ENCODE measurements at regions not wholly inside any gene's neighbourhood (a gene's known extent, or its start where the extent isn't known, plus 50 kb on each side); places are given as distances from the start of the nearest gene placed in this dataset.
"Not testable (repeated sequence)": the region's sequence is repeated elsewhere in the genome, so short reads cannot be mapped to it uniquely, and the experiment has no call there.

DNA sequence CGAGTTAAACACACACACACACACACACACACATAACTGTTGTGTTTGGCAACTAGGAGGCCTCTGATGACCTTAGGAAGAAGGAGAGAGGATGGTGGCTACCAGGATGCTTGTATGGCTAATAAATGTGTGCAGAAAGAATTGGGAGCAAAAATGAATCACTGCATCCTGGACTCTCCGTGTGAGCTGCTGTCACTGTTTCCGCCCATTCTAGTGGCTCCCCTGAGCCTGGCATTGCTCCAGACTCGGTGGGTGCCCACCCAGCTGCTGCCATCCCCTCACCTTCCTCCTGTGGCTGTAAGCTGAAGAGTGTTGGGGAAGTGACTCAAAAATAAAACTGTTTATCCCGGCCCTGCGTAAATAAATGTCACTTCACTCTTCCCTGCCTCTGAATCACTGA, 149.5 kb upstream of the MINDY3 start:
- Histone ChIP-seq H3K4me1 (ENCODE audit: control insufficient read depth, insufficient read depth, low read length) (no peaks in the 10 kb centered on the region), H3K9me3 (ENCODE audit: control insufficient read depth, insufficient read depth, low read depth, low read length) (peaks cover 4% of the 10 kb centered on the region; the same call in 1 of the 2 replicates), H3K36me3 (ENCODE audit: control insufficient read depth, insufficient read depth, low read length) (no peaks in the 10 kb centered on the region), H3K27me3 (ENCODE audit: control insufficient read depth, insufficient read depth, low read length) (no peaks in the 10 kb centered on the region), H3K9ac (ENCODE audit: low read length) (no peak overlapping the region), H3K4me3 (ENCODE audit: low read depth, low read length) (no peak overlapping the region), H3K27ac (ENCODE audit: low read depth, low read length) (no peak overlapping the region)

- no peaks in the 10 kb centered on the region for H3K36me3 ChIP-seq (ENCODE audit: control insufficient read depth, insufficient read depth, low read length)
- H3K9me3 ChIP-seq (ENCODE audit: control insufficient read depth, insufficient read depth, low read depth, low read length), result no peaks in the 10 kb centered on the region
- H3K27me3 ChIP-seq (ENCODE audit: control insufficient read depth, insufficient read depth, low read length), result no peaks in the 10 kb centered on the region
- no peak overlapping the region for H3K4me3 ChIP-seq (ENCODE audit: low read depth, low read length)
- H3K4me1 ChIP-seq (ENCODE audit: control insufficient read depth, insufficient read depth, low read length), result no peaks in the 10 kb centered on the region
- no peak overlapping the region for H3K9ac ChIP-seq (ENCODE audit: low read length)
- no peak overlapping the region for H3K27ac ChIP-seq (ENCODE audit: low read depth, low read length)
Measured at GRCh38 chr10:16011548-16011947, 151.2 kb upstream of the MINDY3 start.

- H3K27ac ChIP-seq (ENCODE audit: low read depth, low read length), result no peak overlapping the region
- no peaks in the 10 kb centered on the region for H3K36me3 ChIP-seq (ENCODE audit: control insufficient read depth, insufficient read depth, low read length)
- H3K27me3 ChIP-seq (ENCODE audit: control insufficient read depth, insufficient read depth, low read length), result no peaks in the 10 kb centered on the region
- H3K9ac ChIP-seq (ENCODE audit: low read length), result no peak overlapping the region
- no peaks in the 10 kb centered on the region for H3K9me3 ChIP-seq (ENCODE audit: control insufficient read depth, insufficient read depth, low read depth, low read length)
- H3K4me1 ChIP-seq (ENCODE audit: control insufficient read depth, insufficient read depth, low read length), result no peaks in the 10 kb centered on the region
- no peak overlapping the region for H3K4me3 ChIP-seq (ENCODE audit: low read depth, low read length)
Measured at GRCh38 chr10:16014469-16014868, 154.2 kb upstream of the MINDY3 start.

DNA sequence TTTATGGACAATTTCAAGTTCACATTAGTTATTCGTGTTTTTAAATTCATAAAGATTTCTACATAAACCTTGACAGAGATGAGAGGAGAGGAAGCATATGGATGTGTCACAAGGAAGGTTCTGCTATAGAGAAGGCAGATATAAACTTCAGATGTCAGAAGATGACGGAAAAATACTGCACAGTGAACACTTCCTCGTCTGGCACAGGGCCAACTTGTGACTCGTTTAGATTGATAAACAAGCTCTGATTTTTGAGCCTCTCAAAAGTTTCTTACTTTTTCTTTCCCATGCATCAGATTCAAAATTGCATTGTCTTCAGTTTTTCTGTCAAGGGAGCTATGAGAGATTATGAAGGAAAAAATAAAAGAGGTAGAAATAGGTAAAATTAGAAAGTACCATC, 156.4 kb upstream of the MINDY3 start:
- H3K4me1 ChIP-seq (ENCODE audit: control insufficient read depth, insufficient read depth, low read length), result no peaks in the 10 kb centered on the region
- no peak overlapping the region for H3K4me3 ChIP-seq (ENCODE audit: low read depth, low read length)
- no peaks in the 10 kb centered on the region for H3K36me3 ChIP-seq (ENCODE audit: control insufficient read depth, insufficient read depth, low read length)
- H3K27ac ChIP-seq (ENCODE audit: low read depth, low read length), result no peak overlapping the region
- peaks cover 12% of the 10 kb centered on the region for H3K9me3 ChIP-seq (ENCODE audit: control insufficient read depth, insufficient read depth, low read depth, low read length)
- no peak overlapping the region for H3K9ac ChIP-seq (ENCODE audit: low read length)
- no peaks in the 10 kb centered on the region for H3K27me3 ChIP-seq (ENCODE audit: control insufficient read depth, insufficient read depth, low read length)

- Histone ChIP-seq H3K4me3 (ENCODE audit: low read depth, low read length) (no peak overlapping the region), H3K36me3 (ENCODE audit: control insufficient read depth, insufficient read depth, low read length) (no peaks in the 10 kb centered on the region), H3K9me3 (ENCODE audit: control insufficient read depth, insufficient read depth, low read depth, low read length) (peaks cover 15% of the 10 kb centered on the region), H3K4me1 (ENCODE audit: control insufficient read depth, insufficient read depth, low read length) (no peaks in the 10 kb centered on the region), H3K27me3 (ENCODE audit: control insufficient read depth, insufficient read depth, low read length) (no peaks in the 10 kb centered on the region), H3K27ac (ENCODE audit: low read depth, low read length) (no peak overlapping the region), H3K9ac (ENCODE audit: low read length) (no peak overlapping the region)
Measured at GRCh38 chr10:16020836-16021235, 160.5 kb upstream of the MINDY3 start.

DNA sequence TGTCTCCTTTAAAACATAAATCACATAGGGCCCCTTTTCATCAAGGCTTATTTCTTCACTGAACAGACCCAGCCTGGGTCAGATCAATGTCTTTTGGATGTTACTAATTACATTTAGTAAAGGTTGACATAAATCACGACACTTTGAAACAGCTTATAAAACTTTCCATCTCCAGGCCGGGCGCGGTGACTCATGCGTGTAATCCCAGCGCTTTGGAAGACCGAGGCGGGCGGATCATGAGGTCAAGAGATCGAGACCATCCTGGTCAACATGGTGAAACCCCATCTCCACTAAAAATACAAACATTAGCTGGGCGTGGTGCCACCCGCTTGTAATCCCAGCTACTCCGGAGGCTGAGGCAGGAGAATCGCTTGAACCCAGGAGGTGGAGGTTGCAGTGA, 166.5 kb upstream of the MINDY3 start:
- not testable (repeated sequence) for H3K4me3 ChIP-seq (ENCODE audit: low read depth, low read length); H3K9ac ChIP-seq (ENCODE audit: low read length); H3K4me1 ChIP-seq (ENCODE audit: control insufficient read depth, insufficient read depth, low read length); H3K27me3 ChIP-seq (ENCODE audit: control insufficient read depth, insufficient read depth, low read length); H3K9me3 ChIP-seq (ENCODE audit: control insufficient read depth, insufficient read depth, low read depth, low read length); H3K27ac ChIP-seq (ENCODE audit: low read depth, low read length); H3K36me3 ChIP-seq (ENCODE audit: control insufficient read depth, insufficient read depth, low read length)

- Histone ChIP-seq H3K4me3 (ENCODE audit: low read depth, low read length) (no peak overlapping the region), H3K9ac (ENCODE audit: low read length) (no peak overlapping the region), H3K9me3 (ENCODE audit: control insufficient read depth, insufficient read depth, low read depth, low read length) (no peaks in the 10 kb centered on the region), H3K27me3 (ENCODE audit: control insufficient read depth, insufficient read depth, low read length) (no peaks in the 10 kb centered on the region), H3K4me1 (ENCODE audit: control insufficient read depth, insufficient read depth, low read length) (no peaks in the 10 kb centered on the region), H3K36me3 (ENCODE audit: control insufficient read depth, insufficient read depth, low read length) (no peaks in the 10 kb centered on the region), H3K27ac (ENCODE audit: low read depth, low read length) (no peak overlapping the region)
Measured at GRCh38 chr10:16030562-16030961, 170.3 kb upstream of the MINDY3 start.

DNA sequence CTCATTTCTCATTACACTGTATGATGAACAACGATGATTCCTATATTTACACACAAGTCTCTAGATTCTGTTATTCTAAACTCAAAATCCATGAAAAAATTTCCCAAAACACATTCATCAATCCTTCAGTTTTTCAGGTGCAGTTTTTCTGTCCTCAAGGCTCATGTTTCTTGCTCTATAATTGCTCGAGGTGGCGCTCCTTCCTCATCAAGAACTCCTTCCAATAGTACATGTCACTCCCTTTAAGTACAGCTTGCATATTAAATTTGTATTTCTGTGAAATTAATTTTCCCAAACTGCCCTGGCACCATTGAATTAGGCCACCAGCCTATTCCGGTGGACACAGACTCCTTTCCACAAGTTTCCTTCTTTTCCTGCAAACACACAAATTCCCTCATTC, 188.7 kb upstream of the MINDY3 start:
- no peaks in the 10 kb centered on the region for H3K9me3 ChIP-seq (ENCODE audit: control insufficient read depth, insufficient read depth, low read depth, low read length)
- no peaks in the 10 kb centered on the region for H3K36me3 ChIP-seq (ENCODE audit: control insufficient read depth, insufficient read depth, low read length)
- H3K27ac ChIP-seq (ENCODE audit: low read depth, low read length), result no peak overlapping the region
- H3K9ac ChIP-seq (ENCODE audit: low read length), result no peak overlapping the region
- H3K27me3 ChIP-seq (ENCODE audit: control insufficient read depth, insufficient read depth, low read length), result no peaks in the 10 kb centered on the region
- no peaks in the 10 kb centered on the region for H3K4me1 ChIP-seq (ENCODE audit: control insufficient read depth, insufficient read depth, low read length)
- H3K4me3 ChIP-seq (ENCODE audit: low read depth, low read length), result no peak overlapping the region

DNA sequence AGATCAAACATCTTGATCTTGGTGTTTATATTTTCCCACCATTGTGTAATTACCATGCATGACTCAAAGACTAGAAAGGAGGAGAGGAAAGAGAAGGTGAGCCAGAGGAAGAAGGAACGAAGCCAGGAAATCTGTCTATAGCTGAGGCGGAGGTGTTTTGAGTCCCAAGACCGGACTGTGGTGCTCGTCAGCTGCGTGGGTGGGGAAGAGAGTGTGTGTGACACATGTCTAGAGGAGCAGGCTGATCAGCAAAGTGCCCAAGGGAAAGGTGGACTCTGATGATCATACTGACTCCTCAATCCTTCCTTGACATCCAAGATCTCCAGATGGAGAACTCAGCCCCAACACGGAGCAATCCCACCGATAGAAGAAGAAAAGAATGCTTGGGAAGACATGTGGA, 189.5 kb upstream of the MINDY3 start:
- Histone ChIP-seq H3K9ac (ENCODE audit: low read length) (no peak overlapping the region), H3K4me3 (ENCODE audit: low read depth, low read length) (no peak overlapping the region), H3K36me3 (ENCODE audit: control insufficient read depth, insufficient read depth, low read length) (no peaks in the 10 kb centered on the region), H3K4me1 (ENCODE audit: control insufficient read depth, insufficient read depth, low read length) (no peaks in the 10 kb centered on the region), H3K9me3 (ENCODE audit: control insufficient read depth, insufficient read depth, low read depth, low read length) (no peaks in the 10 kb centered on the region), H3K27me3 (ENCODE audit: control insufficient read depth, insufficient read depth, low read length) (no peaks in the 10 kb centered on the region), H3K27ac (ENCODE audit: low read depth, low read length) (no peak overlapping the region)

DNA sequence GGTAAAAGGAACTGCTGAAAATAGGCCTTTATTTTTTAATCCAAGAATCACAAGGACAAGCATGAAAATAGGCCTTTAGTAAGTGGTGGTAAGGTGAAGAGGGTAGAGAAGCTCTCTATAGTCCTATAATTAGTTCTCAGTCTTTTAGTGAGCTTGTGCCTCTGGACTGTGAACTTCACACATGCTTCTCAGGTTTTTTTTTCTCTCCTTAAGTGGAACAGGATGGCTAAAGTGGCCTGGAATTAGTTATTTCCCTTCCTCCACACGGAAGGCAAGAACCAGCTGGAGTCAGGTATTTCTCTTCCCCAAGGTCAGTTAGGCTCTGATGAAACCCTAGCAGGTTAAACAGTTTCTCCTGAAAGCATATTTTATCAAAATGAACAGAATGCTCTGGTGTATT, 203.0 kb upstream of the MINDY3 start:
- Histone ChIP-seq H3K36me3 (ENCODE audit: control insufficient read depth, insufficient read depth, low read length) (no peaks in the 10 kb centered on the region), H3K4me3 (ENCODE audit: low read depth, low read length) (no peak overlapping the region), H3K27ac (ENCODE audit: low read depth, low read length) (no peak overlapping the region), H3K9me3 (ENCODE audit: control insufficient read depth, insufficient read depth, low read depth, low read length) (peaks cover 2% of the 10 kb centered on the region; the same call in 1 of the 2 replicates), H3K4me1 (ENCODE audit: control insufficient read depth, insufficient read depth, low read length) (no peaks in the 10 kb centered on the region), H3K27me3 (ENCODE audit: control insufficient read depth, insufficient read depth, low read length) (no peaks in the 10 kb centered on the region), H3K9ac (ENCODE audit: low read length) (no peak overlapping the region)

- not testable (repeated sequence) for H3K36me3 ChIP-seq (ENCODE audit: control insufficient read depth, insufficient read depth, low read length)
Measured at GRCh38 chr10:16083551-16083950, 223.2 kb upstream of the MINDY3 start.

DNA sequence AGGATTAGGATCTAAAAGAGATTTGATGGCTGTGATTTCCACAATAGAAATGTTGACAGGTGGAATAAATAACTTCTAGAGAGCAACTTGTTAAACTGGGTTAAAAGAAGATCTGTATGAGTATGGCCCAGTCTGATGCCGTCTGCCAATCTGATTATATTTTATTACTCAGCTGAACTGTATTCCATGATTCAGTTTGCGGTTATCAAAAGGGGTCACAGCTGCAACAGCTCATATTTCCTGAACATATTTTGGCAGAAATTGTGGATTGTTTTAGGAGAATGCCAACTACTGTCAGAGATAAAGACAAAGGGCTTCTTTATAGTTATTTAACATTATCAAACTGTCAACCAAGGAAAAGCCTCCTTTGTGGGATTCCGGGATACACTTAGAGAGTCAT, 244.8 kb upstream of the MINDY3 start:
- no peak overlapping the region for H3K4me3 ChIP-seq (ENCODE audit: low read depth, low read length)
- no peaks in the 10 kb centered on the region for H3K36me3 ChIP-seq (ENCODE audit: control insufficient read depth, insufficient read depth, low read length)
- no peak overlapping the region for H3K9ac ChIP-seq (ENCODE audit: low read length)
- H3K4me1 ChIP-seq (ENCODE audit: control insufficient read depth, insufficient read depth, low read length), result no peaks in the 10 kb centered on the region
- H3K27me3 ChIP-seq (ENCODE audit: control insufficient read depth, insufficient read depth, low read length), result no peaks in the 10 kb centered on the region
- no peak overlapping the region for H3K27ac ChIP-seq (ENCODE audit: low read depth, low read length)
- H3K9me3 ChIP-seq (ENCODE audit: control insufficient read depth, insufficient read depth, low read depth, low read length), result no peaks in the 10 kb centered on the region

More at GRCh38 chr10:16083551-16083950, 223.2 kb upstream of the MINDY3 start:
- not testable (repeated sequence) for H3K4me3 ChIP-seq (ENCODE audit: low read depth, low read length); H3K9ac ChIP-seq (ENCODE audit: low read length); H3K9me3 ChIP-seq (ENCODE audit: control insufficient read depth, insufficient read depth, low read depth, low read length); H3K4me1 ChIP-seq (ENCODE audit: control insufficient read depth, insufficient read depth, low read length); H3K27ac ChIP-seq (ENCODE audit: low read depth, low read length); H3K27me3 ChIP-seq (ENCODE audit: control insufficient read depth, insufficient read depth, low read length)

Measured in HUES6 (cell line).